ENCODE measurements at regions not wholly inside any gene's neighbourhood (a gene's known extent, or its start where the extent isn't known, plus 50 kb on each side); places are given as distances from the start of the nearest gene placed in this dataset.
"Not testable (repeated sequence)": the region's sequence is repeated elsewhere in the genome, so short reads cannot be mapped to it uniquely, and the experiment has no call there.

GRCh38 chr3:31053299-31053698 lies 158.8 kb upstream of the GADL1 start:
- no peak for DNase-seq

GRCh38 chr3:31054032-31054431 lies 159.6 kb upstream of the GADL1 start:
- no peak for DNase-seq

- DNase-seq = no peak
These were observed 161.3 kb upstream of the GADL1 start for GRCh38 chr3:31055757-31056156.

GRCh38 chr3:31057891-31058290 lies 163.4 kb upstream of the GADL1 start:
- no peak for DNase-seq

- DNase-seq = no peak
These were observed 169.6 kb upstream of the GADL1 start for GRCh38 chr3:31064021-31064420.

GRCh38 chr3:31065765-31066164 lies 171.3 kb upstream of the GADL1 start:
- no peak for DNase-seq

- DNase-seq = no peak
These were observed 172.5 kb upstream of the GADL1 start for GRCh38 chr3:31067004-31067403.

GRCh38 chr3:31075471-31075870 lies 181.0 kb upstream of the GADL1 start:
- no peak for DNase-seq

- no peak for DNase-seq
These were observed 181.4 kb upstream of the GADL1 start for GRCh38 chr3:31075876-31076275.

GRCh38 chr3:31077021-31077601 lies 182.7 kb upstream of the GADL1 start:
- DNase-seq = no peak

GRCh38 chr3:31077826-31078225 lies 183.4 kb upstream of the GADL1 start:
- DNase-seq = no peak

GRCh38 chr3:31079689-31080088 lies 185.2 kb upstream of the GADL1 start:
- no peak for DNase-seq

GRCh38 chr3:31081018-31081662 lies 186.7 kb upstream of the GADL1 start:
- no peak for DNase-seq

GRCh38 chr3:31086148-31086547 lies 191.7 kb upstream of the GADL1 start:
- DNase-seq = no peak

GRCh38 chr3:31086698-31087097 lies 192.2 kb upstream of the GADL1 start:
- DNase-seq = no peak

- no peak for DNase-seq
These were observed 197.3 kb upstream of the GADL1 start for GRCh38 chr3:31091748-31092147.

- DNase-seq = no peak
These were observed 198.5 kb upstream of the GADL1 start for GRCh38 chr3:31092748-31093589.

GRCh38 chr3:31093606-31094005 lies 199.1 kb upstream of the GADL1 start:
- no peak for DNase-seq

GRCh38 chr3:31094048-31094447 lies 199.6 kb upstream of the GADL1 start:
- DNase-seq = no peak

- DNase-seq = no peak
These were observed 200.8 kb upstream of the GADL1 start for GRCh38 chr3:31095255-31095654.

GRCh38 chr3:31096661-31097395 lies 202.4 kb upstream of the GADL1 start:
- DNase-seq = no peak

- DNase-seq = no peak
These were observed 206.1 kb upstream of the GADL1 start for GRCh38 chr3:31100519-31100918.

GRCh38 chr3:31101285-31101684 lies 206.8 kb upstream of the GADL1 start:
- not testable (repeated sequence) for DNase-seq
